ENCODE measurements at regions not wholly inside any gene's neighbourhood (a gene's known extent, or its start where the extent isn't known, plus 50 kb on each side); places are given as distances from the start of the nearest gene placed in this dataset.

- no peak for TF ChIP-seq CTCF (IDR thresholded peaks at IDR 0.05; ENCODE audit: insufficient read depth, missing control alignments)
- DNase-seq (ENCODE audit: insufficient read length, low spot score) (no peak), FAIRE-seq (no peak)
Measured at GRCh38 chr3:17928502-17929145, 186.2 kb upstream of the TBC1D5 start.

- FAIRE-seq, result no peak
- no peak for TF ChIP-seq CTCF (IDR thresholded peaks at IDR 0.05; ENCODE audit: insufficient read depth, missing control alignments)
Measured at GRCh38 chr3:17927036-17927435, 184.6 kb upstream of the TBC1D5 start.

GRCh38 chr3:17915341-17915740 is 172.9 kb upstream of the TBC1D5 start:
- DNase-seq (ENCODE audit: insufficient read length, low spot score), result no peak
- TF ChIP-seq CTCF (IDR thresholded peaks at IDR 0.05; ENCODE audit: insufficient read depth, missing control alignments), result no peak
- no peak for FAIRE-seq

More at GRCh38 chr3:17927036-17927435, 184.6 kb upstream of the TBC1D5 start:
- no peak for DNase-seq (ENCODE audit: insufficient read length, low spot score)

- DNase-seq (ENCODE audit: insufficient read length, low spot score) (no peak), FAIRE-seq (no peak)
- TF ChIP-seq CTCF (IDR thresholded peaks at IDR 0.05; ENCODE audit: insufficient read depth, missing control alignments), result no peak
Measured at GRCh38 chr3:17913359-17913758, 170.9 kb upstream of the TBC1D5 start.

DNA sequence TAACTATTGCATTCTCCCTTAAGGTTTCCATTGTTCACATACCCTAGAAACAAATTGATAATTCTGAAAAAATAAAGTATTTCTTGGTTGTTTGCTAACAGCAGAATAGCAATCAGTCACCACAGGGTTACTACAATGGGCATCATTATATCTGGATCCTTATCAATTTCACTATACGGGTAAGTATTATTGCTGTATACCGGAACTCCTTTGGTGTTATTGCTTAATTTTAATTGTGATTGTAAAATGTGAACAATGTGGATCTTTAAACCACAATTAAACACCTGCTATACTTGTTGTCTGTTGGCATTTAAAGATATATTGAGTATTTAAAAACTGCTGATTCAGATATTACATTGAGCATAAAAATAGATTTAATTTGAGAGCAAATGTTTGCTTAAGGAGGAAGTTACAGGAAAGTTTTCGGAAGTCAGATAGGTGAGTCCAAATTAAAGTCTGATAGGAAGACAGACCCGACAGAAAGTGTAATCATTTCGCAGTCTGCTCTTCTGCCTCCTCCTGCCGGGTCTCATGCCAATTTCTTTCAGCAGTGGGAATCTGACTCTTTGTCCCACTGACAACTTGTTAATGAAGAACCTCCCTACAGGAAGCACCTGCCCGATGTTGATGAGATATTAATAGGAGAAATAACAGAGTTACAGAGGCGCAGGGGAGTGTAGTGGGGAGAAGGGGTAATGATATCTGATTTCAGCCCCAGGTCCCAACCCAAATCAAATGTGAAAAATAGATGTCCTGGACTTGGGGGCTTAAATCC is 169.7 kb upstream of the TBC1D5 start:
- no peak for TF ChIP-seq CTCF (IDR thresholded peaks at IDR 0.05; ENCODE audit: insufficient read depth, missing control alignments)
- no peak for FAIRE-seq
- DNase-seq (ENCODE audit: insufficient read length, low spot score), result no peak

- no peak for TF ChIP-seq CTCF (IDR thresholded peaks at IDR 0.05; ENCODE audit: insufficient read depth, missing control alignments)
- DNase-seq (ENCODE audit: insufficient read length, low spot score), result no peak
- FAIRE-seq, result no peak
Measured at GRCh38 chr3:17910922-17911321, 168.5 kb upstream of the TBC1D5 start.

DNA sequence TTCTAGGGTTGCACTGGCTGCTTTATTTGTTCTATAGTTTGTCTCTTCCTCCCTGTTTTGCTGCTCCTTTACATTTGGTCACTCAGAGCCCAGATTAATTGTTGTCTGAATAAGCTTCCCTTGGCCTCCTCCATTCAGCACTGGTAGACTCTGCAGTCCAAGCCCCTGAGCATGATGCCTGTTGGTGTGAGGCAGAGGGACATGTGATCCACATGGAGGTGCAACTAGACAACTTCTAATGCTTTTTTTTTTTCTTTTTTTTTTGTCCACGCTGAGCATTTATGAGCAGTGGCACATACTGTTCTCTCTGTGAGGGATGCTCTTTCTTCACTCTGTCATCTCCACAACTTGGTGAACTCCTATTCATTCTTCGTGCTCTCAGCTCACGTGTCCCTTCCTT is 167.3 kb upstream of the TBC1D5 start:
- no peak for DNase-seq (ENCODE audit: insufficient read length, low spot score)
- TF ChIP-seq CTCF (IDR thresholded peaks at IDR 0.05; ENCODE audit: insufficient read depth, missing control alignments), result no peak
- FAIRE-seq, result no peak

All from D721Med (cell line).